ENCODE measurements at regions not wholly inside any gene's neighbourhood (a gene's known extent, or its start where the extent isn't known, plus 50 kb on each side); places are given as distances from the start of the nearest gene placed in this dataset.

DNA sequence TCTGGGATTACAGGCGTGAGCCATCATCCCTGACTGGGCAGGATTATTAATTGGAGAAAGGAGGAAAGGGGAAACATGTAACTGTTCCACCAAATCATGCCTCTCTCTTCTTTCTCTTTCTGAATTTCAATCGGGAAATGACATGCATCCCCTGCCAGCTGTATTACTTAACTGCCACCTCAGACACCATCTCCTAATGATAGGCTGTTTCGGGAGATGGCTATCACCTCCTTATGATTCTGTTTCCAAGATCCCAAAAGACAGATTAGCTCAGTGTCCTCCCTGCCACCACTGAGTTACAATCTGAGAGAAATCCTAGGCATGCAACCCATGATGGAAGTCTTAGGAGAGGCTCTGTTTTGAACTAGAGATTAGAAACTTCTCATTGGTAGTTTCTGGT is 67.5 kb downstream of the MIS18A start:
- no peaks in the 10 kb centered on the region for H3K36me3 ChIP-seq (replicated peaks in 1 of 2; ENCODE audit: control extremely low read depth in 1 of 2, control insufficient read depth in 1 of 2, extremely low read depth in 1 of 2, insufficient read depth in 2 of 2, low read length in 1 of 2)
- no peaks in the 10 kb centered on the region for H3K4me1 ChIP-seq (ENCODE audit: control insufficient read depth in 2 of 2, insufficient read depth in 2 of 2, low read length in 2 of 2)
- ATAC-seq (ENCODE audit: low read depth) (no peak), DNase-seq (no peak)
- Mint-ChIP-seq H3K4me1 (no peaks in the 10 kb centered on the region), H3K27ac (no peak overlapping the region), H3K27me3 (peaks cover 10% of the 10 kb centered on the region), H3K4me3 (no peak overlapping the region), H3K9me3 (ENCODE audit: insufficient read depth) (no peaks in the 10 kb centered on the region)
- 92% methylated on average over 2 of the region's 3 CpGs for WGBS (ENCODE audit: insufficient coverage)
- CTCF ChIA-PET, result no interaction called here
- H3K79me2 ChIP-seq (ENCODE audit: control insufficient read depth, insufficient read depth, low read length), result no peaks in the 10 kb centered on the region
- intact Hi-C loops (cut with micrococcal nuclease), result no loop called here
- H3K27ac ChIP-seq (ENCODE audit: low read length in 2 of 2), result no peak overlapping the region
- peaks cover 0 to 12% (median 1%) of the 10 kb centered on the region in 3 donors for H3K9me3 ChIP-seq (ENCODE audit: control extremely low read depth in 1 of 3, control insufficient read depth in 2 of 3, insufficient read depth in 1 of 3, low read length in 2 of 3)
- no peak overlapping the region for H3K4me3 ChIP-seq (ENCODE audit: control extremely low read depth in 1 of 5, extremely low read depth in 1 of 5, insufficient read depth in 1 of 5, low read depth in 2 of 5, low read length in 4 of 5)
- H3K9ac ChIP-seq (ENCODE audit: low read length), result no peak overlapping the region
- TF ChIP-seq, protein P1, sequence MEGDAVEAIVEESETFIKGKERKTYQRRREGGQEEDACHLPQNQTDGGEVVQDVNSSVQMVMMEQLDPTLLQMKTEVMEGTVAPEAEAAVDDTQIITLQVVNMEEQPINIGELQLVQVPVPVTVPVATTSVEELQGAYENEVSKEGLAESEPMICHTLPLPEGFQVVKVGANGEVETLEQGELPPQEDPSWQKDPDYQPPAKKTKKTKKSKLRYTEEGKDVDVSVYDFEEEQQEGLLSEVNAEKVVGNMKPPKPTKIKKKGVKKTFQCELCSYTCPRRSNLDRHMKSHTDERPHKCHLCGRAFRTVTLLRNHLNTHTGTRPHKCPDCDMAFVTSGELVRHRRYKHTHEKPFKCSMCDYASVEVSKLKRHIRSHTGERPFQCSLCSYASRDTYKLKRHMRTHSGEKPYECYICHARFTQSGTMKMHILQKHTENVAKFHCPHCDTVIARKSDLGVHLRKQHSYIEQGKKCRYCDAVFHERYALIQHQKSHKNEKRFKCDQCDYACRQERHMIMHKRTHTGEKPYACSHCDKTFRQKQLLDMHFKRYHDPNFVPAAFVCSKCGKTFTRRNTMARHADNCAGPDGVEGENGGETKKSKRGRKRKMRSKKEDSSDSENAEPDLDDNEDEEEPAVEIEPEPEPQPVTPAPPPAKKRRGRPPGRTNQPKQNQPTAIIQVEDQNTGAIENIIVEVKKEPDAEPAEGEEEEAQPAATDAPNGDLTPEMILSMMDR (IDR thresholded peaks at IDR 0.05), result no peak
- no peak for TF ChIP-seq EZH2 (IDR thresholded peaks at IDR 0.05; ENCODE audit: borderline replicate concordance, insufficient read depth, low read depth, low read length, poor library complexity, severe bottlenecking)
- peaks cover 0 to 3% (median 0%) of the 10 kb centered on the region in 4 experiments for H3K27me3 ChIP-seq (replicated peaks in 1 of 4; ENCODE audit: control extremely low read depth in 1 of 4, control insufficient read depth in 3 of 4, insufficient read depth in 4 of 4, low read length in 3 of 4)
- no peaks in the 10 kb centered on the region for H4K20me1 ChIP-seq (ENCODE audit: control insufficient read depth, insufficient read depth, low read length, poor library complexity, severe bottlenecking)
- no peak overlapping the region for H2AFZ ChIP-seq (ENCODE audit: insufficient read depth, low read depth, low read length, poor library complexity, severe bottlenecking)
- no peak overlapping the region for H3K4me2 ChIP-seq (replicated peaks; ENCODE audit: low read depth, low read length, poor library complexity, severe bottlenecking)
- POLR2A ChIA-PET, result no interaction called here

DNA sequence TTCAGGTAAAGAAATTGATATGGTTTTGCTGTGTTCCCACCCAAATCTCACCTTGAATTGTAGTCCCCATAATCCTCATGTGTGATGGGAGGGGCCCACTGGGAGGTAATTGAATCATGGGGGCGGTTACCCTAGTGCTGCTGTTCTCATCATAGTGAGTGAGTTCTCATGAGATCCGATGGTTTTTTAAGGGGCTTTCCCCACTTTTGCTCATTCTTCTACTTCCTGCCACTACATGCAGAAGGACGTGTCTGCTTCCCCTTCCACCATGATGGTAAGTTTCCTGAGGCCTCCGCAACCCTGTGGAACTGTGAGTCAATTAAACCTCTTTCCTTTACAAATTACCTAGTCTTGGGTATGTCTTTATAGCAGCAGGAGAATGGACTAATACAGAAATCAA is 69.3 kb downstream of the MIS18A start:
- Mint-ChIP-seq H3K27me3 (peaks cover 6% of the 10 kb centered on the region), H3K9me3 (ENCODE audit: insufficient read depth) (no peaks in the 10 kb centered on the region), H3K4me1 (no peaks in the 10 kb centered on the region), H3K4me3 (no peak overlapping the region), H3K27ac (no peak overlapping the region)
- H2AFZ ChIP-seq (ENCODE audit: insufficient read depth, low read depth, low read length, poor library complexity, severe bottlenecking), result no peak overlapping the region
- WGBS (ENCODE audit: insufficient coverage), result 100% methylated on average over 1 of the region's 4 CpGs
- H3K27me3 ChIP-seq (replicated peaks in 1 of 4; ENCODE audit: control extremely low read depth in 1 of 4, control insufficient read depth in 3 of 4, insufficient read depth in 4 of 4, low read length in 3 of 4), result no peaks in the 10 kb centered on the region
- H3K4me3 ChIP-seq (ENCODE audit: control extremely low read depth in 1 of 5, extremely low read depth in 1 of 5, insufficient read depth in 1 of 5, low read depth in 2 of 5, low read length in 4 of 5), result no peak overlapping the region
- H3K9me3 ChIP-seq (ENCODE audit: control extremely low read depth in 1 of 3, control insufficient read depth in 2 of 3, insufficient read depth in 1 of 3, low read length in 2 of 3), result peaks cover 0 to 9% (median 1%) of the 10 kb centered on the region in 3 donors
- CTCF ChIA-PET, result no interaction called here
- no peak for DNase-seq
- POLR2A ChIA-PET, result no interaction called here
- H3K27ac ChIP-seq (ENCODE audit: low read length in 2 of 2), result no peak overlapping the region
- no peaks in the 10 kb centered on the region for H4K20me1 ChIP-seq (ENCODE audit: control insufficient read depth, insufficient read depth, low read length, poor library complexity, severe bottlenecking)
- H3K36me3 ChIP-seq (replicated peaks in 1 of 2; ENCODE audit: control extremely low read depth in 1 of 2, control insufficient read depth in 1 of 2, extremely low read depth in 1 of 2, insufficient read depth in 2 of 2, low read length in 1 of 2), result no peaks in the 10 kb centered on the region
- intact Hi-C loops (cut with micrococcal nuclease), result no loop called here
- TF ChIP-seq EZH2 (IDR thresholded peaks at IDR 0.05; ENCODE audit: borderline replicate concordance, insufficient read depth, low read depth, low read length, poor library complexity, severe bottlenecking), result no peak
- TF ChIP-seq, protein P1 (IDR thresholded peaks at IDR 0.05), result no peak
- no peak for ATAC-seq (ENCODE audit: low read depth)
- no peaks in the 10 kb centered on the region for H3K79me2 ChIP-seq (ENCODE audit: control insufficient read depth, insufficient read depth, low read length)
- H3K9ac ChIP-seq (ENCODE audit: low read length), result no peak overlapping the region
- no peak overlapping the region for H3K4me2 ChIP-seq (replicated peaks; ENCODE audit: low read depth, low read length, poor library complexity, severe bottlenecking)
- no peaks in the 10 kb centered on the region for H3K4me1 ChIP-seq (ENCODE audit: control insufficient read depth in 2 of 2, insufficient read depth in 2 of 2, low read length in 2 of 2)
